Retina (tissue), 1 donor: ENCODE measurements at regions not wholly inside any gene's neighbourhood (a gene's known extent, or its start where the extent isn't known, plus 50 kb on each side); places are given as distances from the start of the nearest gene placed in this dataset.

Source experiments
- DNase-seq: peaks from one replicate; pipeline ENCODE4 v3.0.0-alpha.2; 2016

- DNase-seq: no peak
Observed at GRCh38 chr11:91209751-91210150, 986.9 kb upstream of the CHORDC1 start.

GRCh38 chr11:91209306-91209705, 986.5 kb upstream of the CHORDC1 start:
- no peak for DNase-seq

GRCh38 chr11:91199866-91200265, 977.0 kb upstream of the CHORDC1 start:
- peak; percentile 12 for DNase-seq

GRCh38 chr11:91194546-91194945, 971.7 kb upstream of the CHORDC1 start:
- no peak for DNase-seq

DNA sequence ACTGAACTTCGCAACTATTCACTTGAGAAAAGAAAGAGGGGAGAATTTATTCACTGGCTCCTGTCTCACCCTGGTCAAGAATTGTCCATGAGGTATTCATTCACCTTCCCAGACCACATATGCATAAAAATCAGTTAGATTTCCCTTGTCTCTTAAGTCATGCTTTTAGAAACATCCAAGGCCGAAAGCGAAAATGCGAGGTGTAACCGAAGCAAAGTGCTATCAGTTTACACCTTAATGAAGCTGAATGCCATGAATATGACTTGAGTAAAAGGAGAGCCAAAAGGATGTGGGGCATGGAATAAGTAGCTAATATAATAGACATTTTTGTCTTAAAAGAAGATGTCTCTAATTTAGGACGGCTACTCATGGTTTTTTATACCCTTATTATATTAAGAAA, 965.6 kb upstream of the CHORDC1 start:
- no peak for DNase-seq

GRCh38 chr11:91187314-91187713, 964.5 kb upstream of the CHORDC1 start:
- no peak for DNase-seq

DNA sequence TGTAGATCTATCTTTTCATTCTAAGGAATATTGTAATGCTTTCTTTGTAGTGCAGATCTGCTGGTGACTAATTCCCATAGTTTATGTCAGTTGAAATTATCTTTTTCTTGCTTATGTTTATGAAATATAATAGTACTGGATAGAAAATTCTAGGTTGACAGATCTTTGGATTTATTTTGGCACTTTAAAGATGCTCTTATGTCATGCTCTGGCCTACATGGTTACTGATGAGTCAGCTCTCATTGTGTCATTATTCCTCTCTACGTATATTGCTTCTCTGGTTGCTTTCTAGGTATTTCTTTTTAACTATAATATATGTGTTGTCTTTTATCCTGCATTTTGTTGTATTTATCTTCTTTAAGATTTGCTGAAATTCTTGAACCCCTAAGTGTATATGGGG, 955.5 kb upstream of the CHORDC1 start:
- no peak for DNase-seq

DNA sequence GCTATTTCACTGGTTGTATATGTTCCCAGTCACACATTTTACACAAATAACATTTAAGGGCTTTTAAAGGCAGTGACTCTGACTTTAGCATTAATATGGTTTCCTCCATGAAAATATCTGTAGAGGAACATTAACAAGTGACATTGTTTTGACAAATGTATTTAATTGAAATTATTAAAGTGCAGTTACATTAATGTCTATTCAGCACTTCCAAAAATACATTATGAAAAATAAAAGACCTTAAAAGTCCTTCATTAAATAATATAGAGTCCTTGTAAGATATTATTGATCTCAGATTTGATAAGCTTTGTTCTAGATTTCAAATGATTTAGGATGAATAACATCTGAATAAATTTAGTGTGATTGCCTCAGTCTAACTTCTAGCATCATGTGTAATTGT, 951.9 kb upstream of the CHORDC1 start:
- no peak for DNase-seq

DNA sequence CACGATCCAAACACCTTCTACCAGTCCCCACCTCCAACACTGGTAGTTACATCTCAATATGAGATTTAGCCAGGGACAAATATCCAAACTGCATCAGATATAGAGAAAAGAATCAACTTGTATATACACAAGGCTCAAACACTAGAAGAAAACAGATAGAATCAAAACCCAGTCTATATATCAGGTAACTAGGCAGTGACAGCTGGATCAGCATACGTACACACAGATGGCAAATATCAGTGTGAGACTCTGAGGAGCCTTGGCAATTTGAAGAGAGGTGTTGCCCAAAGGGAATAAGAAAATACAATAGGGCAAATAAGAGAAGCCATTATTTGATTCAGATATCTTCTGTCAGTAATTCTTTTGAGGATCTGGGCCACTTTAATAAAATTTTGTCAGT, 951.3 kb upstream of the CHORDC1 start:
- no peak for DNase-seq

GRCh38 chr11:91173701-91174100, 950.9 kb upstream of the CHORDC1 start:
- no peak for DNase-seq

DNA sequence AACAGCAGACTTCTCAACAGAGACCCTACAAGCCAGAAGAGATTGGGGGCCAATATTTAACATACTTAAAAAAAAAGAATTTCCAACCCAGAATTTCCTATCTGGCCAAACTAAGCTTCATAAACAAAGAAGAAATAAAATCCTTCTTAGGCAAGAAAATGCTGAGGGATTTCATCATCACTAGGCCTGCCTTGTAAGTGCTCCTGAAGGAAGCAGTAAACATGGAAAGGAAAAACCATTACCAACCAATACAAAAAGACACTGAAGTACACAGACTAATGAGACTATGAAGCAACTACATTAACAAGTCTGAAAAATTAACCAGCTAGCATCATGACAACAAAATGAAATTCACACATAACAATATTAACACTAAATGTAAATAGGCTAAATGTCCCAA, 947.9 kb upstream of the CHORDC1 start:
- DNase-seq: no peak

GRCh38 chr11:91164452-91164822, 941.6 kb upstream of the CHORDC1 start:
- no peak for DNase-seq

DNA sequence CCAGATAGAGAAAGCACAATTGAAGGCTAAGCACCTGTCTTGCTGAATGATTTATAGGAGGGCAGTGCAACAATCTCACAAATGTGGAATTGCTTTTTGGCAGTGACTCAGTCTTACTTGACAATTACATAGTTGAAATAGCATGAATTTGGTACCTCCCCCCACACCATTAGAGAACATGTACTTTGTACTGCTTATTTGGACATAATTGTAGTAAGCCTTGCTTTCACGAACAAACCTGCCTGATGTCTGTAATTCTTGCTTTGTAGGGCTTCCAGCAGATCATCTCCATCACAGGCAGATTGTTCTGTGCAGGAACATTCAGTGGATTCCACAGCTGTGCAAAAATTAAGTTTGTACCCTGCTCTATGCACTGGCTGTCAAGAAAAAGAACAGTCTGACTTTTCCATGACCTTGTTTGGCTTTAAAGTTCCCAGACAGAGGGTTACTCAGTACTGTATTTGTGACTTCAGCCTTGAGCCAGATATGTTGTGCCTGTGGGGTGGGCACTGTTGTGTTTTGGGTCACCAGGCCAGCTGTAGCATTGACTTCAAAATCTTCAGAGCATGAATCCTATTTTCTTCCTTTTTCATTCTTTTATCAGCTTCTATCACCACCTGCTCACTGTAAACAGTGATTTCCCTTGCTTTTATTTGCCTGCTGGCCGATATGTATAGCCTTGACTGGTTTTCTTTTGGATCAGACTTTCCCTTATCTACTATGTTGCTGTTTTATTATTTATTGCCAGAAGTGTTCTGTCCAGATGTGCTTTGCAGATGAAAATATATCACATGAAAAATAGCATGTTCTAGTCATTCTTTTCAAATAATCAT, 941.0 kb upstream of the CHORDC1 start:
- no peak for DNase-seq

GRCh38 chr11:91160661-91161060, 937.8 kb upstream of the CHORDC1 start:
- no peak for DNase-seq

GRCh38 chr11:91158891-91159537, 936.2 kb upstream of the CHORDC1 start:
- no peak for DNase-seq

GRCh38 chr11:91158297-91158696, 935.4 kb upstream of the CHORDC1 start:
- DNase-seq: no peak

DNA sequence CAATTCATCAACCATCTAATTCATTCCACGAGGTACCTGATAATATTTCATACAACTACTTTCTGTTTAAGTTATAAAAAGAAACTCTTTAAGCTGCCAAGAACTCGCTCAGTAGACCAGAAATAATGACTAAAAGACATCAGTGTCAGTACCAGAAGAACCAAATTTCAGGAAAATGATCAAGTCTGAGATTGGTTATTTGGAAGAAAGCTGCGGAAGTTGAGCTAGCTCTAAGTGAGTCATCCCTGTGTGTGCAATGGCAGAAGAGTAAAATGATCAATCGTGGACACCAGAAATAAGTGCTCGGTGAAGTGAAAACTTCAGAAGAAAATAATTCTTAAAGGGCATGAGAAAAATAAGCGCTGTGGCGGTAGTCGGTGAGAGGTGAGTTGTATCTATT, 933.2 kb upstream of the CHORDC1 start:
- no peak for DNase-seq

- no peak for DNase-seq
Observed at GRCh38 chr11:91147885-91148284, 925.0 kb upstream of the CHORDC1 start.

GRCh38 chr11:91141655-91142054, 918.8 kb upstream of the CHORDC1 start:
- DNase-seq: no peak

GRCh38 chr11:91136631-91137030, 913.8 kb upstream of the CHORDC1 start:
- no peak for DNase-seq

GRCh38 chr11:91133361-91133760, 910.5 kb upstream of the CHORDC1 start:
- DNase-seq: no peak

GRCh38 chr11:91129596-91129995, 906.7 kb upstream of the CHORDC1 start:
- no peak for DNase-seq

- DNase-seq: no peak
Observed at GRCh38 chr11:91124363-91124762, 901.5 kb upstream of the CHORDC1 start.

DNA sequence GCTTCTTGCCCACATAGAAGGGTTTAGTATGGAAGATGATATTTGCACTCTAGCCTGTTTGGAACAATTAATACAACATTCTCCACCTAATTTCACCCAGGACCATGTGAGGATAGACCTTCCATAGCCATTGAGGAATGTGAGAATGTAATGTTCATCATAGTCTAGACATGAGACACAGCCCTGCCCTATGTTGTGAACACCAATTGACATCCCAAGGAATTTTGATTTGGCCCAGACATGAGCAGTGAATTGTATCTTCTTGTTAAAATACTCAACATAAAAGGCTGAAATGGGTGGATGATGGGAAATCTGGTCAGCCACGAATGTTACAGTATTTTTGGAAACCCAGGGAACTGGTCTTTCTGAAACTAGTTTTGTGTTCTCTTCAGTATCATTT, 892.3 kb upstream of the CHORDC1 start:
- no peak for DNase-seq

DNA sequence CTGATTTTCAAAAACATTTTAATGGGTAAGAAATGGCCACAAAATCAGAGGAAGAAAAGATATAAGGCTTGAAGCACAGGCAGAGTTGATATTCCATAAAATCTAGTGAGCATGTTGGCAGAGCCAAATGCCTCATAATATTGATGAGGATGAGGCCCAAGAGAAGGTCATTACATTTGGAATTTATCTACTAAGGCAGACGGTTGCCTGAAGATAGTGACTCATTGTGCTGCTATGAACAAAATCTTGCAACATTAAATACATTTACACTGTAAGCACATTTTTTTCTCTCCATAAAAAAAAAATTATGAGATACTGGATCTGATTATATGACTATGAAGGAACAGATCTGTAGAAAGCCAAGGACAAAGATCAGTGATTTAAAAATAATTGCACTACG, 881.4 kb upstream of the CHORDC1 start:
- no peak for DNase-seq
